ENCODE measurements at regions not wholly inside any gene's neighbourhood (a gene's known extent, or its start where the extent isn't known, plus 50 kb on each side); places are given as distances from the start of the nearest gene placed in this dataset.

- Histone ChIP-seq H3K9me3 (ENCODE audit: low read depth, low read length) (no peaks in the 10 kb centered on the region), H3K4me3 (ENCODE audit: insufficient read depth, low read length) (no peak overlapping the region), H3K4me2 (ENCODE audit: insufficient read depth, low read length) (no peak overlapping the region), H2AFZ (ENCODE audit: low read length) (no peak overlapping the region), H3K36me3 (ENCODE audit: insufficient read depth, low read length) (no peaks in the 10 kb centered on the region), H3K27ac (ENCODE audit: low read depth, low read length) (no peak overlapping the region), H4K20me1 (ENCODE audit: insufficient read depth, low read length) (no peaks in the 10 kb centered on the region), H3K27me3 (ENCODE audit: insufficient read depth, low read length) (peaks cover 2% of the 10 kb centered on the region), H3K4me1 (ENCODE audit: insufficient read depth, low read length) (no peaks in the 10 kb centered on the region), H3K79me2 (ENCODE audit: insufficient read depth, low read length) (no peaks in the 10 kb centered on the region)
- DNase-seq (ENCODE audit: insufficient read length, low spot score, missing footprints) = no peak
- TF ChIP-seq, protein P1, sequence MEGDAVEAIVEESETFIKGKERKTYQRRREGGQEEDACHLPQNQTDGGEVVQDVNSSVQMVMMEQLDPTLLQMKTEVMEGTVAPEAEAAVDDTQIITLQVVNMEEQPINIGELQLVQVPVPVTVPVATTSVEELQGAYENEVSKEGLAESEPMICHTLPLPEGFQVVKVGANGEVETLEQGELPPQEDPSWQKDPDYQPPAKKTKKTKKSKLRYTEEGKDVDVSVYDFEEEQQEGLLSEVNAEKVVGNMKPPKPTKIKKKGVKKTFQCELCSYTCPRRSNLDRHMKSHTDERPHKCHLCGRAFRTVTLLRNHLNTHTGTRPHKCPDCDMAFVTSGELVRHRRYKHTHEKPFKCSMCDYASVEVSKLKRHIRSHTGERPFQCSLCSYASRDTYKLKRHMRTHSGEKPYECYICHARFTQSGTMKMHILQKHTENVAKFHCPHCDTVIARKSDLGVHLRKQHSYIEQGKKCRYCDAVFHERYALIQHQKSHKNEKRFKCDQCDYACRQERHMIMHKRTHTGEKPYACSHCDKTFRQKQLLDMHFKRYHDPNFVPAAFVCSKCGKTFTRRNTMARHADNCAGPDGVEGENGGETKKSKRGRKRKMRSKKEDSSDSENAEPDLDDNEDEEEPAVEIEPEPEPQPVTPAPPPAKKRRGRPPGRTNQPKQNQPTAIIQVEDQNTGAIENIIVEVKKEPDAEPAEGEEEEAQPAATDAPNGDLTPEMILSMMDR (IDR thresholded peaks at IDR 0.05; ENCODE audit: extremely low read depth, low read depth, low read length) = no peak
These were observed 64.1 kb upstream of the EGLN3 start for GRCh38 chr14:34014936-34015335.

DNA sequence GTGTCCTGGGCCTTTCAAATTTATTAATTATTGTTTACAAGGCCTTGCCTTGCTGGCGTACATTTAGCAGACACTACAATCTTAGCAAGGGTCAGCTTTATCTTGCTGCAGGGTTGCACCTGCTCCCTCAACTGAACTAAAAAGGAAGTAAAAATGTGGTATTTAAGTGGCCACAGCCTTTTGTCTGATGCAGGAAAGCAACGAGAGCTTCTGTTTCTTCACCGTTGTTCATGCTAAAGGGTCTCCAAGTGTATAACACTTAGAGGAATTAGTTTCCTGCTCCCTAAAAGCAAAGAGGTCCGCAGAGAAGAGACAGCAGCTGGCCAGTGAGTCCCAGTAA, 62.8 kb upstream of the EGLN3 start:
- Histone ChIP-seq H3K79me2 (ENCODE audit: insufficient read depth, low read length) (no peaks in the 10 kb centered on the region), H3K36me3 (ENCODE audit: insufficient read depth, low read length) (no peaks in the 10 kb centered on the region), H3K4me1 (ENCODE audit: insufficient read depth, low read length) (no peaks in the 10 kb centered on the region), H3K27me3 (ENCODE audit: insufficient read depth, low read length) (peaks cover 2% of the 10 kb centered on the region), H3K4me2 (ENCODE audit: insufficient read depth, low read length) (no peak overlapping the region), H3K27ac (ENCODE audit: low read depth, low read length) (no peak overlapping the region), H2AFZ (ENCODE audit: low read length) (no peak overlapping the region), H4K20me1 (ENCODE audit: insufficient read depth, low read length) (no peaks in the 10 kb centered on the region), H3K9me3 (ENCODE audit: low read depth, low read length) (no peaks in the 10 kb centered on the region), H3K4me3 (ENCODE audit: insufficient read depth, low read length) (no peak overlapping the region)
- TF ChIP-seq, protein P1 (IDR thresholded peaks at IDR 0.05; ENCODE audit: extremely low read depth, low read depth, low read length) = no peak
- DNase-seq (ENCODE audit: insufficient read length, low spot score, missing footprints) = no peak

- H3K27me3 ChIP-seq (ENCODE audit: insufficient read depth, low read length) = no peaks in the 10 kb centered on the region
- TF ChIP-seq, protein P1 (IDR thresholded peaks at IDR 0.05; ENCODE audit: extremely low read depth, low read depth, low read length) = no peak
These were observed 62.3 kb upstream of the EGLN3 start for GRCh38 chr14:34012978-34013720.

GRCh38 chr14:34012369-34012768, 61.5 kb upstream of the EGLN3 start:
- H2AFZ ChIP-seq (ENCODE audit: low read length) = no peak overlapping the region
- TF ChIP-seq, protein P1 (IDR thresholded peaks at IDR 0.05; ENCODE audit: extremely low read depth, low read depth, low read length) = no peak

More at GRCh38 chr14:34012978-34013720, 62.3 kb upstream of the EGLN3 start:
- Histone ChIP-seq H3K4me3 (ENCODE audit: insufficient read depth, low read length) (no peak overlapping the region), H2AFZ (ENCODE audit: low read length) (no peak overlapping the region), H4K20me1 (ENCODE audit: insufficient read depth, low read length) (no peaks in the 10 kb centered on the region), H3K9me3 (ENCODE audit: low read depth, low read length) (no peaks in the 10 kb centered on the region), H3K36me3 (ENCODE audit: insufficient read depth, low read length) (no peaks in the 10 kb centered on the region), H3K79me2 (ENCODE audit: insufficient read depth, low read length) (no peaks in the 10 kb centered on the region), H3K4me1 (ENCODE audit: insufficient read depth, low read length) (no peaks in the 10 kb centered on the region), H3K27ac (ENCODE audit: low read depth, low read length) (no peak overlapping the region), H3K4me2 (ENCODE audit: insufficient read depth, low read length) (no peak overlapping the region)
- no peak for DNase-seq (ENCODE audit: insufficient read length, low spot score, missing footprints)

More at GRCh38 chr14:34012369-34012768, 61.5 kb upstream of the EGLN3 start:
- Histone ChIP-seq H3K27ac (ENCODE audit: low read depth, low read length) (no peak overlapping the region), H3K4me1 (ENCODE audit: insufficient read depth, low read length) (no peaks in the 10 kb centered on the region), H4K20me1 (ENCODE audit: insufficient read depth, low read length) (no peaks in the 10 kb centered on the region), H3K4me2 (ENCODE audit: insufficient read depth, low read length) (no peak overlapping the region), H3K27me3 (ENCODE audit: insufficient read depth, low read length) (no peaks in the 10 kb centered on the region), H3K4me3 (ENCODE audit: insufficient read depth, low read length) (no peak overlapping the region), H3K36me3 (ENCODE audit: insufficient read depth, low read length) (no peaks in the 10 kb centered on the region), H3K79me2 (ENCODE audit: insufficient read depth, low read length) (no peaks in the 10 kb centered on the region), H3K9me3 (ENCODE audit: low read depth, low read length) (no peaks in the 10 kb centered on the region)
- DNase-seq (ENCODE audit: insufficient read length, low spot score, missing footprints) = no peak

All from osteoblast (primary cell).